ENCODE measurements at regions not wholly inside any gene's neighbourhood (a gene's known extent, or its start where the extent isn't known, plus 50 kb on each side); places are given as distances from the start of the nearest gene placed in this dataset.

- TF ChIP-seq CTCF (IDR thresholded peaks at IDR 0.05; ENCODE audit: insufficient read depth, low read length) = no peak
- TF ChIP-seq POLR2AphosphoS5 (IDR thresholded peaks at IDR 0.05; ENCODE audit: low read depth) = no peak
- TF ChIP-seq REST (IDR thresholded peaks at IDR 0.05; ENCODE audit: insufficient replicate concordance, low read depth) = no peak
- TF ChIP-seq GABPA (IDR thresholded peaks at IDR 0.05; ENCODE audit: low read depth) = no peak
Observed at GRCh38 chr16:64317601-64318000, 804.3 kb downstream of the CDH11 start.

All from HL-60 (cell line).